Colonic mucosa (tissue), 4 donors: ENCODE measurements at regions not wholly inside any gene's neighbourhood (a gene's known extent, or its start where the extent isn't known, plus 50 kb on each side); places are given as distances from the start of the nearest gene placed in this dataset.

Experiments used
- DNase-seq: peaks from one replicate; pipeline ENCODE4 v3.0.0-alpha.2; 2020
- H3K27ac ChIP-seq: fragments of 200-600 bp; one replicate; pipeline ENCODE4 v1.8.0; 2021
- H3K27me3 ChIP-seq: fragments of 200-600 bp; one replicate; pipeline ENCODE4 v1.8.0; 2021
- H3K36me3 ChIP-seq: fragments of 200-600 bp; one replicate; pipeline ENCODE4 v1.8.0; 2021
- H3K4me1 ChIP-seq: fragments of 200-600 bp; one replicate; pipeline ENCODE4 v1.8.0; 2021; ENCODE audit warnings: mild to moderate bottlenecking
- H3K4me3 ChIP-seq: fragments of 200-600 bp; one replicate; pipeline ENCODE4 v1.8.0; 2021
- H3K9ac ChIP-seq, 2 donors: one replicate each; pipeline ENCODE4 v1.7.0; 2013; ENCODE audit warnings: control low read depth in 2 of 2, low read depth in 2 of 2, low read length in 2 of 2
- H3K9me3 ChIP-seq: fragments of 200-600 bp; one replicate; pipeline ENCODE4 v1.8.0; 2021
- intact Hi-C: fragments of 100-400 bp; cut with DNase I; formaldehyde crosslinking; loops from one replicate; pipeline ENCODE4 v1.14.1; 2022
- TF ChIP-seq, protein P1 (sequence below): fragments of 200-600 bp; IDR thresholded peaks from one replicate; pipeline ENCODE4 v1.8.0; 2022; ENCODE audit warnings: antibody characterized with exemption, mild to moderate bottlenecking
- donor health status: healthy.
- donor health status: DM: no; HTN: no; CAD: no.
- donor health status: DM: no; HTN: no; CAD: no.

DNA sequence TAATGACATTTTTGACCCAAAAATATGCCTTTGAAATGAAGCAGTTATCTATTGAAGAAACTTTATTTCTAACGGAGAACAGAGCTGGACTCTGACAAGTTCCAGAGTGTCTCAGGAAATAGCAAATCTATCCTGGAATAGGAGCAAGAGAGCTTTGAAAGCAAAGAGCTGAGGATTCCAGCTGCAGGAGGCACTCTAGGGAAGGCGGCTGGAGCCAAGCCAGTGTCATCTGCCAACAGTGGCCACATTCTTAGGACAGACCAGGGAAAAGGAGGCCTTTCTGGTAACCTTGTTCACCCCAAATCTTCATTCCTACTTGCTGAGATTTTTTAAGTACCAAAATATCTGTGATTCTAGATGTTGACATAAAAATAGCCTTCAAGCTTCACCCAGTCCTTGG lies 493.5 kb upstream of the B3GAT1 start:
- Histone ChIP-seq H3K27me3 (no peaks in the 10 kb centered on the region), H3K9me3 (no peaks in the 10 kb centered on the region), H3K4me1 (no peaks in the 10 kb centered on the region), H3K27ac (no peak overlapping the region), H3K9ac (no peak overlapping the region), H3K4me3 (no peak overlapping the region), H3K36me3 (no peaks in the 10 kb centered on the region)
- TF ChIP-seq, protein P1, sequence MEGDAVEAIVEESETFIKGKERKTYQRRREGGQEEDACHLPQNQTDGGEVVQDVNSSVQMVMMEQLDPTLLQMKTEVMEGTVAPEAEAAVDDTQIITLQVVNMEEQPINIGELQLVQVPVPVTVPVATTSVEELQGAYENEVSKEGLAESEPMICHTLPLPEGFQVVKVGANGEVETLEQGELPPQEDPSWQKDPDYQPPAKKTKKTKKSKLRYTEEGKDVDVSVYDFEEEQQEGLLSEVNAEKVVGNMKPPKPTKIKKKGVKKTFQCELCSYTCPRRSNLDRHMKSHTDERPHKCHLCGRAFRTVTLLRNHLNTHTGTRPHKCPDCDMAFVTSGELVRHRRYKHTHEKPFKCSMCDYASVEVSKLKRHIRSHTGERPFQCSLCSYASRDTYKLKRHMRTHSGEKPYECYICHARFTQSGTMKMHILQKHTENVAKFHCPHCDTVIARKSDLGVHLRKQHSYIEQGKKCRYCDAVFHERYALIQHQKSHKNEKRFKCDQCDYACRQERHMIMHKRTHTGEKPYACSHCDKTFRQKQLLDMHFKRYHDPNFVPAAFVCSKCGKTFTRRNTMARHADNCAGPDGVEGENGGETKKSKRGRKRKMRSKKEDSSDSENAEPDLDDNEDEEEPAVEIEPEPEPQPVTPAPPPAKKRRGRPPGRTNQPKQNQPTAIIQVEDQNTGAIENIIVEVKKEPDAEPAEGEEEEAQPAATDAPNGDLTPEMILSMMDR: no peak
- intact Hi-C loops: no loop called here
- DNase-seq: no peak

DNA sequence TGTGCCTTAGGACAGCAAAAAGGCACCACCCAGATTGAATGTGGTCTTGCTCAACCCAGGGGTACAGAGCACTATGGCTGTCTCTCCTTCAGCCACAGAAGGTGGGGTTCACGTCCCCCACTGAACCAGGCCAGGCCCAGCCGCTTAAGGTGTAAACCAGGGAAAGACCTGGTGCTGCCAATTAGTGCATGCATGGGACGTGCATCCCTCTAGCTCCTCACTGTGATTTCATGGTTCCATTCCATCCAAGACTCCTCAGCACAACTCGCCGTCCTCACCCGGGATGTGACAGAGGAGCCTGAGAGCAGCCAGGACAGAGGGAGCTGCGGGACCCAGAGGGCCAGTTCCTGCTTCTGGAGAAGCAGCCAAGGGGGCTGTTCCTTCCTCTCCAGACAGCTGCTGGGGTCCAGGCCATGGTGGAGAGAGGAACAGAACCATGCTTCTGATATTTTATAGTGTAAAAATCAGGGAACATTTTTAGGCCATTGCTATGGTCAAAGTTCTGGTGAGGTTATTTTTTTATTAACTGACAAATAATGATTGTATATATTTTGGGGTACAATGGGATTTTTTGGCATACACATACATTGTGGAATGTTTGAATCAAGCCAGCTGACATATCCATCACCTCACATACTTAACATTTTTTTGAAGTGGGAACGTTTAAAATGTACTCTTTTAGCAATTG lies 492.2 kb upstream of the B3GAT1 start:
- no peak overlapping the region for H3K4me3 ChIP-seq
- no peak overlapping the region for H3K9ac ChIP-seq
- H3K9me3 ChIP-seq: no peaks in the 10 kb centered on the region
- TF ChIP-seq, protein P1: no peak
- no peak overlapping the region for H3K27ac ChIP-seq
- H3K4me1 ChIP-seq: no peaks in the 10 kb centered on the region
- intact Hi-C loops: no loop called here
- no peak for DNase-seq
- H3K27me3 ChIP-seq: no peaks in the 10 kb centered on the region
- H3K36me3 ChIP-seq: no peaks in the 10 kb centered on the region

DNA sequence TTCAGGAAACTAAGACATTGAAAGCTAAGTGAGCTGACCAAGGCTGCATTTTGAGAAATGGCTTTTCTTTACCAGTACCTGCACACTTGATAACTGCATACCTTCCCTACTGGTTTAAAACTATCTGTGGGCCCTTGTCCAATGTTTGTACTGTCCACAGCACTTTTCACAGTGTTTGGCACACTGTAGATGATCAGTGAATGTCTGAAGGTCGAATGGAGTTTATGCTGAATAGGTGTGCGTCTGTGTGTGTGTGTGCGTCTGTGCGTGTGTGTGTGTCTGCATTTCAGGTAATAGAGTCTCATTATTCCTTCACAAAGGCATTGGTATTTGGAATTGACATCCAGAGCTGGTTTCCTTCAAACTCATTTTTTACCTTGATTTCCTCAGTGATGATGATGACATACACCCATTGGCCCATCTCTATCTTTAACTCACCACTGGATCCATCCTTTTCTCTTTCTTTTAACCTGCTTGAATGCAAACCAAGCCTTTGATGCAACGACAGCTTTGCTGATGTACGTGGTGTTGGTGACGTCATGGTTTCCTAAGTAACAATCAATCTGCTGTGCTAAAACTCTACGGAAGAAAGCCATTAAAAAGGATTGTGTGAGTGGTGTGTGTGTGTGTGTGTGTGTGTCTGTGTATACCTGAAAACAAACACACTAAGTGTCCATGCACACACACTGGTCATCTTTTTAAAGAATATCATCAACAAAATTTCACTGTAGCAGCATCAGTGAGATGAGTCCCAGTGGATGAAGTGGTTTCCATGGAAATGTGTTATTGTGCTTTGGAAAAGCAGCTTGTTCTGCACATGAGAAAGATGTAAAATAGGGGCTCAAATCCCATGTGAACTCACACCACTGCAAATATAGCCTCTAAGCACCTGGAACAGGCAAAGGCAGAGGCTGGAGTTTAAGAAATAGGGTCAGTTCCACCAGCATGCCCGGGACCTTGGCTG lies 490.2 kb upstream of the B3GAT1 start:
- TF ChIP-seq, protein P1: no peak
- no peak for DNase-seq
- Histone ChIP-seq H3K4me3 (no peak overlapping the region), H3K36me3 (no peaks in the 10 kb centered on the region), H3K27me3 (no peaks in the 10 kb centered on the region), H3K9ac (no peak overlapping the region), H3K4me1 (no peaks in the 10 kb centered on the region), H3K9me3 (no peaks in the 10 kb centered on the region), H3K27ac (no peak overlapping the region)
- intact Hi-C loops: no loop called here

DNA sequence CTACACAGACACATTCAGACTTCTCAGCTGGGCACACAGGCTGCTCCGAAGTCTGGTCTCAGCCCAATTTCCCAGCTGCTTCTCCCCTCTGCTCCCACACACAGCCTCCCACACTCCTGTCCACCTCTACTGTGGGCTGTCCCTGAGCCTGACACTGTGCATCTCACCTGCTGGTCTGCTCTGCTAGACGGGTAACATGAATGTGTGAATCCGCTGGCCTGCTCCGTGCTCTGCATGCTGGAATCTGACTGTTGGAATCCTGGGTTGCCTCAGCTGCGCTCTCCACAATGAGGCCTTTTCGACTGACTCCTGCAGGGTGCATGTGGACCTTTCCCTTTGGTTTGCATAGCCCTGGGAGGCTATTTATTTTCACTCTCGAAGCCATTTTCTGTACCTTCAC lies 489.5 kb upstream of the B3GAT1 start:
- Histone ChIP-seq H3K27ac (no peak overlapping the region), H3K4me3 (no peak overlapping the region), H3K9ac (no peak overlapping the region), H3K4me1 (no peaks in the 10 kb centered on the region), H3K36me3 (no peaks in the 10 kb centered on the region), H3K9me3 (no peaks in the 10 kb centered on the region), H3K27me3 (no peaks in the 10 kb centered on the region)
- intact Hi-C loops: no loop called here
- TF ChIP-seq, protein P1: no peak
- no peak for DNase-seq

DNA sequence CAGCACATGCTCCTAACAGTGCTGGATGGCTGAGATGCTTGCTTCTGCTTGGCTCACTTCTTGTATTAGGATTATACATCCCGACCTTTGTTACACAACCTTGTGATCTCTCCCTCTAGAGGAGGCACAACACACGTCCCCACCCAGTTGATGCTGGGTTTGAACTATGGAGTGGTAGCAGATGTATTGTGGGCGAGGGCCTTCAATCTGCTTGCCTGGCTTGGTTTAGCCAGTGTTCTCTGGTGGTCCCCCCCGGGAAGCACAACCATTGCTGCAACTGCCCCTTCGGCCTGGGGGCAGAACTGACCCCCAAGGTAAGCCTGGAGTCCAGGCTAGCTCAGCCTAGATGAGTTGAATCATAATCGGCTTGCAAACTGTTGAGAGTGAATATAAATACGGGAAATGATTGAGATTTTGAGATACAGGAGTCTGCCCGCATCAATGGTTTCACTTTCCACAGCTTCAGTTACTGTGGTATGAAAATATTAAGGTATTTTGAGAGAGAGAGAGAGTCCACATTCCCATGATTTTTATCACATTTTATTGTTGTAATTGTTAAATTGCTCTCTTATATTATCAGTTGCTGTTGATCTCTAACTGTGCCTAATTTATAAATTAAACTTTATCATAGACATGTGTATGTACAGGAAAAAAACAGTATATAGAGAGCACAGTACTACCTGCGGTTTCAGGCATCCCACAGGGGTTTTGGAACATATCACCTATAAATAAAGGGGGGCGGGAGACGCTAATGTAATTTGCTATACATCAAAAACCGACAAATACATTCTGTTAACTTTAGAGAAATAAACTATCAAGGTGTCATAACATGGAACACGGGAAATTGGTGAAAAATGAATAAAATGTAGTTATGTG lies 482.0 kb upstream of the B3GAT1 start:
- TF ChIP-seq, protein P1: no peak
- Histone ChIP-seq H3K27me3 (no peaks in the 10 kb centered on the region), H3K4me3 (no peak overlapping the region), H3K9me3 (no peaks in the 10 kb centered on the region), H3K27ac (no peak overlapping the region), H3K36me3 (no peaks in the 10 kb centered on the region), H3K4me1 (no peaks in the 10 kb centered on the region), H3K9ac (no peak overlapping the region)
- no peak for DNase-seq
- intact Hi-C loops: no loop called here
